Colonic mucosa (tissue), 4 donors: ENCODE measurements at regions not wholly inside any gene's neighbourhood (a gene's known extent, or its start where the extent isn't known, plus 50 kb on each side); places are given as distances from the start of the nearest gene placed in this dataset.

Experiments used
- DNase-seq: peaks from one replicate; pipeline ENCODE4 v3.0.0-alpha.2; 2020
- H3K27ac ChIP-seq: fragments of 200-600 bp; one replicate; pipeline ENCODE4 v1.8.0; 2021
- H3K27me3 ChIP-seq: fragments of 200-600 bp; one replicate; pipeline ENCODE4 v1.8.0; 2021
- H3K36me3 ChIP-seq: fragments of 200-600 bp; one replicate; pipeline ENCODE4 v1.8.0; 2021
- H3K4me1 ChIP-seq: fragments of 200-600 bp; one replicate; pipeline ENCODE4 v1.8.0; 2021; ENCODE audit warnings: mild to moderate bottlenecking
- H3K4me3 ChIP-seq: fragments of 200-600 bp; one replicate; pipeline ENCODE4 v1.8.0; 2021
- H3K9ac ChIP-seq, 2 donors: one replicate each; pipeline ENCODE4 v1.7.0; 2013; ENCODE audit warnings: control low read depth in 2 of 2, low read depth in 2 of 2, low read length in 2 of 2
- H3K9me3 ChIP-seq: fragments of 200-600 bp; one replicate; pipeline ENCODE4 v1.8.0; 2021
- CTCF ChIP-seq: fragments of 200-600 bp; IDR thresholded peaks from one replicate; pipeline ENCODE4 v1.8.0; 2022; ENCODE audit warnings: antibody characterized with exemption, mild to moderate bottlenecking
- intact Hi-C: fragments of 100-400 bp; cut with DNase I; formaldehyde crosslinking; loops from one replicate; pipeline ENCODE4 v1.14.1; 2022
- donor health status: healthy.
- donor health status: DM: no; HTN: no; CAD: no.
- donor health status: DM: no; HTN: no; CAD: no.

DNA sequence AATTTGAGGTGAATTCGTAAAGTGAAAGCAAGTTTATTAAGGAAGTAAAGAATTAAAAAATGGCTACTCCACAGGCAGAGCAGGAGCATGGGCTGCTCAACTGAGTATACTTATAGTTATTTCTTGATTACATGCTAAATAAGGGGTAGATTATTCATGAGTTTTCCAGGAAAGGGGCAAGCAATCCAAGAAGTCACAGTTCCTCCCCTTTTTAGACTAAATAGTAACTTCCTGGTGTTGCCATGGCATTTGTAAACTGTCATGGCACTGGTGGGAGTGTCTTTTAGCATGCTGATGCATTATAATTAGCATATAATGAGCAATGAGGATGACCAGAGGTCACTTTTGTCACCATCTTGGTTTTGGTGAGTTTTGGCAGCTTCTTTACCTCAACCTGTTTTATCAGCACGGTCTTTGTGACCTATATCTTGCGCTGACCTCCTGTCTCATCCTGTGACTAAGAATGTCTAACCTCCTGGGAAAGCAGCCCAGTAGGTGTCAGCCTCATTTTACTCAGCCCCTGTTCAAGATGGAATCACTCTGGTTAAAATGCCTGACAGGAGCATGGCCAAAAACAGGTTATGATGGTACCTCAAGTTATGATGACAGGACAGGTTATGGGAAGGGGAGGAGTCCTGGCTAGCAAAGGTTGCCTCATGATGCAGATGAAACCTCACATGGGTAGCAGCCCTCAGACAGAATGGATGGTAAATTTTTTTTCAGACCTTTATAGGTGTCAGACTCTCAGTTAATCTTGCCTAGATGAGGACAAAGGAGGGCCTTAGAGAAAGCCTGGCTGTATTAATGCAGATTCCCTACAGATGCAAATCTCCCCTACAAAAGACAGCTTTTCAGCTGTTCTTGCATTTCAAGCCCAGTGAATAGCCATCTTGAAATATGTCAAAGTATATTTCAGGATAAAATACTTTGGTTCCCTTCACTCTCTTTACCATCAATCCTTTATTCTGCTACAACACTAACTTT lies 49.7 kb downstream of the SIPA1L2 start:
- Histone ChIP-seq H3K9ac (no peak overlapping the region), H3K9me3 (no peaks in the 10 kb centered on the region), H3K27me3 (no peaks in the 10 kb centered on the region), H3K27ac (no peak overlapping the region), H3K4me1 (no peaks in the 10 kb centered on the region), H3K4me3 (no peak overlapping the region), H3K36me3 (no peaks in the 10 kb centered on the region)
- DNase-seq, result no peak
- intact Hi-C loops, result no loop called here
- TF ChIP-seq CTCF, result no peak

DNA sequence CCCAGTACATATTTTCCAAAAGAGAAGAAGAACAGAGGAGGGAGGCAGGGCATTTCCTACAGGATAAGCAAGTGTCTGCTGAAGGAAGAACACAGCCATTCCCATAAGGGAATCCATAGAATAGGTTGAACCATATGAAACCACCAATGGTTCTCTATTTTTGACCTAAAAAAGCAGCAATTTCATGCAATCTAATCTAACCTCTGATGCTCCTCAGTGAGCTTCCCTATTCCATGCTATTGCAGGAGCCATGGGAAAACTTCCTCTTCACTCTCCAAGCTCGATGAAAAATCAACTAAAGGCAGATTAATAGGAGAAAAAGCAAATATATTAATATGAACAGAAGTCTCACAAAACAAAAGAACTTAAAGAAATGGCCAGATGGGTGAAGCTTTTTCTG lies 50.5 kb downstream of the SIPA1L2 start:
- Histone ChIP-seq H3K4me3 (no peak overlapping the region), H3K27ac (no peak overlapping the region), H3K36me3 (no peaks in the 10 kb centered on the region), H3K9ac (no peak overlapping the region), H3K27me3 (no peaks in the 10 kb centered on the region), H3K9me3 (no peaks in the 10 kb centered on the region), H3K4me1 (no peaks in the 10 kb centered on the region)
- intact Hi-C loops, result no loop called here
- DNase-seq, result no peak
- TF ChIP-seq CTCF, result no peak

DNA sequence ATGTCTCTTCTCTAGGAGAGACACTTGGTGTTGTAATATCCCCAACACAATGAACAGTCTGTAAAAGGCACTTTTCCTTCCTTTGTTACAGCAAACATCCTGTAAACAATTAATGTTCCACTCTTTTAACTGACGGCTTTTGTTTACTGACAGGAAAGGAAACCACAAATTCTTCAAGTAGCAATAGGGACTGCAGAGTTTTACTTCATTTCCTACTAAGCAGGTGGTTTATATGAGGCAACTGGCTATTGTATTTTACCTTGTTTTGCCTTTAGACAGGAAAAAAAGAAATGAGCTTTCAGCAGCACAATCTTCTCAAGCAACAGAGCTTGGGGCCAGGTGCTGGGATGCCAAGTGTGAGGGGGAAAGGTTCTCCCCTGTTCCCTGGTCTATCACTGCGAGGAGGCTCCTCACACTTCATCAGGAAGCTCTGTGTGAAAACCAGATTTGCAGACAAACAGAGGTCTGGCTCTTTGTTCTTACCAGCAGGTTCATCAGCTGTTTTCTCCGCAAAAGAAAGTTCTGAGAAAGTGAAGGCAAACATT lies 51.2 kb downstream of the SIPA1L2 start:
- intact Hi-C loops, result no loop called here
- Histone ChIP-seq H3K36me3 (no peaks in the 10 kb centered on the region), H3K27ac (no peak overlapping the region), H3K4me3 (no peak overlapping the region), H3K27me3 (no peaks in the 10 kb centered on the region), H3K9me3 (no peaks in the 10 kb centered on the region), H3K9ac (no peak overlapping the region), H3K4me1 (no peaks in the 10 kb centered on the region)
- DNase-seq, result no peak
- no peak for TF ChIP-seq CTCF

DNA sequence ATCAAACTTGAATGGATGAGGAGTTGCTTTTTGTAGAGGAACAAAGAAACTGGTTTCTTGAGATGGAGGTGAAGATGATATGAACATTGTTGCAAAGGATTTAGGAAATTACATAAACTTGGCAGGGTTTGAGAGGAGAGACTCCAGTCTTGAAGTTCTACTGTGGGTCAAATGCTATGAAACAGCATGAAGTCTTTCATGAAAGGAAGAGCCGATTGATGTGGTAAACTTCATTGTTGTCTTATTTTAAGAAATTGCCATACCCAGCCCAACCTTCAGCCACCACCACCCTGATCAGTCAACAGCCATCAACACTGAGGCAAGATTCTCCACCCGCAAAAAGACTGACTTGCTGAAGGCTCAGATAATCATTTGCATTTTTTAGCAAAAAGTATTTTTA lies 52.2 kb downstream of the SIPA1L2 start:
- Histone ChIP-seq H3K9ac (no peak overlapping the region), H3K9me3 (no peaks in the 10 kb centered on the region), H3K4me1 (no peaks in the 10 kb centered on the region), H3K27ac (no peak overlapping the region), H3K27me3 (no peaks in the 10 kb centered on the region), H3K4me3 (no peak overlapping the region), H3K36me3 (no peaks in the 10 kb centered on the region)
- TF ChIP-seq CTCF, result no peak
- intact Hi-C loops, result no loop called here
- DNase-seq, result no peak

- no peak for DNase-seq
- Histone ChIP-seq H3K27ac (no peak overlapping the region), H3K4me1 (no peaks in the 10 kb centered on the region), H3K36me3 (no peaks in the 10 kb centered on the region), H3K4me3 (no peak overlapping the region), H3K27me3 (no peaks in the 10 kb centered on the region), H3K9me3 (no peaks in the 10 kb centered on the region), H3K9ac (no peak overlapping the region)
- TF ChIP-seq CTCF, result no peak
- intact Hi-C loops, result no loop called here
These were observed 53.4 kb downstream of the SIPA1L2 start for GRCh38 chr1:232576537-232576936.
